NB4 (cell line): ENCODE measurements at regions not wholly inside any gene's neighbourhood (a gene's known extent, or its start where the extent isn't known, plus 50 kb on each side); places are given as distances from the start of the nearest gene placed in this dataset.

Experiments used
- CTCF ChIP-seq: IDR thresholded peaks from one replicate; pipeline ENCODE4 v1.5.1; 2012; ENCODE audit warnings: low read depth, low read length
- MYC ChIP-seq: IDR thresholded peaks from 2 replicates; pipeline ENCODE4 v1.6.1; 2011; ENCODE audit warnings: low read depth, low read length
- POLR2A ChIP-seq: IDR thresholded peaks from 2 replicates; pipeline ENCODE4 v1.6.1; 2011; ENCODE audit warnings: mild to moderate bottlenecking; ENCODE audit not compliant: insufficient read length; ENCODE audit errors: extremely low read depth

- TF ChIP-seq POLR2A: no peak
- TF ChIP-seq CTCF: no peak
- TF ChIP-seq MYC: no peak
Observed at GRCh38 chr15:95795386-95795785, 535.1 kb upstream of the NR2F2 start.
